RWPE2 (cell line): ENCODE measurements at regions not wholly inside any gene's neighbourhood (a gene's known extent, or its start where the extent isn't known, plus 50 kb on each side); places are given as distances from the start of the nearest gene placed in this dataset.

Experiments
- ATAC-seq: fragments of 200-7000 bp; cut with Tn5 transposase; 3 replicates; pipeline ENCODE4 v1.9.1; 2021; ENCODE audit warnings: low read depth
- DNase-seq: peaks from one replicate; pipeline ENCODE4 v3.0.0-alpha.2; 2020; ENCODE audit warnings: low spot score
- H3K27ac ChIP-seq: fragments of 450-650 bp; 2 replicates; pipeline ENCODE4 v1.5.1; 2017; ENCODE audit warnings: mild to moderate bottlenecking; ENCODE audit not compliant: poor library complexity, severe bottlenecking
- H3K27me3 ChIP-seq: fragments of 250-450 bp; sonication (Bioruptor Pico); 2 replicates; pipeline ENCODE4 v1.5.1; 2021; ENCODE audit warnings: mild to moderate bottlenecking, moderate library complexity; ENCODE audit not compliant: insufficient read depth, poor library complexity, severe bottlenecking
- H3K36me3 ChIP-seq: fragments of 250-450 bp; sonication (Bioruptor Pico); 2 replicates; pipeline ENCODE4 v1.5.1; 2020; ENCODE audit warnings: low read depth, mild to moderate bottlenecking, moderate library complexity
- H3K4me1 ChIP-seq: fragments of 250-450 bp; sonication (Bioruptor Pico); 2 replicates; pipeline ENCODE4 v1.5.1; 2021; ENCODE audit warnings: mild to moderate bottlenecking, moderate library complexity; ENCODE audit not compliant: insufficient read depth, poor library complexity, severe bottlenecking
- H3K4me3 ChIP-seq: fragments of 250-450 bp; sonication (Bioruptor Pico); 2 replicates; pipeline ENCODE4 v1.5.1; 2021; ENCODE audit warnings: mild to moderate bottlenecking, moderate library complexity; ENCODE audit not compliant: severe bottlenecking
- H3K9me3 ChIP-seq: fragments of 250-450 bp; sonication (Bioruptor Pico); 2 replicates; pipeline ENCODE4 v1.5.1; 2021; ENCODE audit warnings: mild to moderate bottlenecking, moderate library complexity; ENCODE audit not compliant: severe bottlenecking
- CTCF ChIP-seq: fragments of 450-650 bp; IDR thresholded peaks from one replicate; pipeline ENCODE4 v1.5.1; 2017; ENCODE audit warnings: mild to moderate bottlenecking, moderate library complexity; ENCODE audit not compliant: poor library complexity, severe bottlenecking

- H3K27ac ChIP-seq, result peak overlapping the region; percentile 98
- H3K4me1 ChIP-seq, result peaks cover 50% of the 10 kb centered on the region
- no peak for ATAC-seq
- no peak for DNase-seq
- no peaks in the 10 kb centered on the region for H3K36me3 ChIP-seq
- H3K4me3 ChIP-seq, result no peak overlapping the region
- H3K9me3 ChIP-seq, result no peaks in the 10 kb centered on the region
- no peaks in the 10 kb centered on the region for H3K27me3 ChIP-seq
- TF ChIP-seq CTCF, result no peak
Measured at GRCh38 chr3:43874731-43875130, 184.0 kb downstream of the ABHD5 start.

- Histone ChIP-seq H3K27me3 (no peaks in the 10 kb centered on the region), H3K4me3 (no peak overlapping the region), H3K36me3 (no peaks in the 10 kb centered on the region), H3K9me3 (no peaks in the 10 kb centered on the region), H3K4me1 (peaks cover 31% of the 10 kb centered on the region), H3K27ac (no peak overlapping the region)
- DNase-seq, result no peak
- TF ChIP-seq CTCF, result no peak
- no peak for ATAC-seq
Measured at GRCh38 chr3:43876648-43877047, 185.9 kb downstream of the ABHD5 start.

- Histone ChIP-seq H3K9me3 (no peaks in the 10 kb centered on the region), H3K4me3 (no peak overlapping the region), H3K27me3 (no peaks in the 10 kb centered on the region), H3K4me1 (peaks cover 7% of the 10 kb centered on the region), H3K36me3 (no peaks in the 10 kb centered on the region), H3K27ac (no peak overlapping the region)
- TF ChIP-seq CTCF, result peak; percentile 38
- ATAC-seq (no peak), DNase-seq (no peak)
Measured at GRCh38 chr3:43879166-43879565, 188.4 kb downstream of the ABHD5 start.

- DNase-seq (no peak), ATAC-seq (no peak)
- no peaks in the 10 kb centered on the region for H3K4me1 ChIP-seq
- no peaks in the 10 kb centered on the region for H3K9me3 ChIP-seq
- no peak overlapping the region for H3K27ac ChIP-seq
- H3K27me3 ChIP-seq, result no peaks in the 10 kb centered on the region
- H3K4me3 ChIP-seq, result no peak overlapping the region
- H3K36me3 ChIP-seq, result no peaks in the 10 kb centered on the region
- TF ChIP-seq CTCF, result no peak
Measured at GRCh38 chr3:43882976-43883680, 192.4 kb downstream of the ABHD5 start.

GRCh38 chr3:43883729-43884396, 193.1 kb downstream of the ABHD5 start:
- Histone ChIP-seq H3K27me3 (no peaks in the 10 kb centered on the region), H3K27ac (no peak overlapping the region), H3K36me3 (no peaks in the 10 kb centered on the region), H3K9me3 (no peaks in the 10 kb centered on the region), H3K4me3 (no peak overlapping the region), H3K4me1 (no peaks in the 10 kb centered on the region)
- ATAC-seq, result no peak
- DNase-seq, result no peak
- no peak for TF ChIP-seq CTCF
